ENCODE measurements at regions not wholly inside any gene's neighbourhood (a gene's known extent, or its start where the extent isn't known, plus 50 kb on each side); places are given as distances from the start of the nearest gene placed in this dataset.

- Histone ChIP-seq H3K4me1 (ENCODE audit: control insufficient read depth, insufficient read depth, low read length, poor library complexity, severe bottlenecking) (no peaks in the 10 kb centered on the region), H3K27ac (ENCODE audit: low read depth, low read length, severe bottlenecking) (no peak overlapping the region), H3K4me3 (ENCODE audit: extremely low read depth, insufficient read depth, low read length, poor library complexity, severe bottlenecking) (no peak overlapping the region), H3K36me3 (ENCODE audit: control insufficient read depth, insufficient read depth, low read length) (no peaks in the 10 kb centered on the region), H3K9me3 (ENCODE audit: control insufficient read depth, low read length) (no peaks in the 10 kb centered on the region)
- no CpG with 5 or more reads among the region's 1 CpG for WGBS, 2 experiments (ENCODE audit: insufficient coverage in 2 of 2)
Observed at GRCh38 chr20:6678101-6678500, 89.4 kb upstream of the BMP2 start.

- Histone ChIP-seq H3K9me3 (ENCODE audit: control insufficient read depth, low read length) (peaks cover 5% of the 10 kb centered on the region), H3K4me1 (ENCODE audit: control insufficient read depth, insufficient read depth, low read length, poor library complexity, severe bottlenecking) (no peaks in the 10 kb centered on the region), H3K4me3 (ENCODE audit: extremely low read depth, insufficient read depth, low read length, poor library complexity, severe bottlenecking) (no peak overlapping the region), H3K36me3 (ENCODE audit: control insufficient read depth, insufficient read depth, low read length) (no peaks in the 10 kb centered on the region), H3K27ac (ENCODE audit: low read depth, low read length, severe bottlenecking) (no peak overlapping the region)
- no CpG with 5 or more reads among the region's 1 CpG for WGBS, 2 experiments (ENCODE audit: insufficient coverage in 2 of 2)
Observed at GRCh38 chr20:6674831-6675230, 92.7 kb upstream of the BMP2 start.

- no peak overlapping the region for H3K27ac ChIP-seq (ENCODE audit: low read depth, low read length, severe bottlenecking)
- no peak overlapping the region for H3K4me3 ChIP-seq (ENCODE audit: extremely low read depth, insufficient read depth, low read length, poor library complexity, severe bottlenecking)
- peaks cover 8% of the 10 kb centered on the region for H3K9me3 ChIP-seq (ENCODE audit: control insufficient read depth, low read length)
- H3K4me1 ChIP-seq (ENCODE audit: control insufficient read depth, insufficient read depth, low read length, poor library complexity, severe bottlenecking) = no peaks in the 10 kb centered on the region
- no peaks in the 10 kb centered on the region for H3K36me3 ChIP-seq (ENCODE audit: control insufficient read depth, insufficient read depth, low read length)
- 95 to 100% methylated on average over 2 of the region's 3 CpGs for WGBS, 2 experiments (ENCODE audit: insufficient coverage in 2 of 2)
Observed at GRCh38 chr20:6673071-6673470, 94.4 kb upstream of the BMP2 start.

- Histone ChIP-seq H3K9me3 (ENCODE audit: control insufficient read depth, low read length) (peaks cover 8% of the 10 kb centered on the region), H3K4me3 (ENCODE audit: extremely low read depth, insufficient read depth, low read length, poor library complexity, severe bottlenecking) (no peak overlapping the region), H3K36me3 (ENCODE audit: control insufficient read depth, insufficient read depth, low read length) (no peaks in the 10 kb centered on the region), H3K4me1 (ENCODE audit: control insufficient read depth, insufficient read depth, low read length, poor library complexity, severe bottlenecking) (peaks cover 4% of the 10 kb centered on the region), H3K27ac (ENCODE audit: low read depth, low read length, severe bottlenecking) (no peak overlapping the region)
- WGBS, 2 experiments (ENCODE audit: insufficient coverage in 2 of 2) = 93 to 94% methylated on average over 3 of the region's 3 CpGs
Observed at GRCh38 chr20:6671829-6672228, 95.7 kb upstream of the BMP2 start.

DNA sequence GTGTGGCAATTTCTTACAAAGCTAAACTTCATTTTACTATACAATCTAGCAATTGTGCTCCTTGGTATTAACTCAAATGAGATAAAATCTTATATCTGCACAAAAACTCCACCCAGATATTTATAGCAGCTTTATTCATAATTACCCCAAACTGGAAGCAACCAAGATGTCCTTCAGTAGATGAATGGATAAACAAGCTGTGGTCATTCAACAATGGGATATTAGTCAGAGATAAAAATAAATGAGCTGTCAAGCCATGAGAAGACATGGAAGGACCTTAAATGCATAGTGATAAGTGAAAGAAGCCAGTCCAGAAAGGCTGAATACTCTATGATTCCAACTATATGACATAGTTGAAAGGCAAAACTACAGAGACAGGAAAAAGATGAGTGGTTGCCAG lies 98.9 kb upstream of the BMP2 start:
- Histone ChIP-seq H3K4me3 (ENCODE audit: extremely low read depth, insufficient read depth, low read length, poor library complexity, severe bottlenecking) (no peak overlapping the region), H3K4me1 (ENCODE audit: control insufficient read depth, insufficient read depth, low read length, poor library complexity, severe bottlenecking) (peaks cover 21% of the 10 kb centered on the region), H3K9me3 (ENCODE audit: control insufficient read depth, low read length) (peaks cover 17% of the 10 kb centered on the region), H3K36me3 (ENCODE audit: control insufficient read depth, insufficient read depth, low read length) (no peaks in the 10 kb centered on the region), H3K27ac (ENCODE audit: low read depth, low read length, severe bottlenecking) (no peak overlapping the region)

GRCh38 chr20:6665621-6666355 lies 101.7 kb upstream of the BMP2 start:
- peaks cover 29% of the 10 kb centered on the region for H3K4me1 ChIP-seq (ENCODE audit: control insufficient read depth, insufficient read depth, low read length, poor library complexity, severe bottlenecking)
- H3K4me3 ChIP-seq (ENCODE audit: extremely low read depth, insufficient read depth, low read length, poor library complexity, severe bottlenecking) = no peak overlapping the region
- 55 to 65% methylated on average over 2 to 3 of the region's 5 CpGs for WGBS, 2 experiments (ENCODE audit: insufficient coverage in 2 of 2)
- peak overlapping the region; percentile 97 for H3K27ac ChIP-seq (ENCODE audit: low read depth, low read length, severe bottlenecking)
- H3K9me3 ChIP-seq (ENCODE audit: control insufficient read depth, low read length) = peaks cover 25% of the 10 kb centered on the region
- no peaks in the 10 kb centered on the region for H3K36me3 ChIP-seq (ENCODE audit: control insufficient read depth, insufficient read depth, low read length)

GRCh38 chr20:6665161-6665560 lies 102.3 kb upstream of the BMP2 start:
- H3K9me3 ChIP-seq (ENCODE audit: control insufficient read depth, low read length) = peaks cover 23% of the 10 kb centered on the region
- H3K36me3 ChIP-seq (ENCODE audit: control insufficient read depth, insufficient read depth, low read length) = no peaks in the 10 kb centered on the region
- WGBS, 2 experiments (ENCODE audit: insufficient coverage in 2 of 2) = 100% methylated on average over 1 of the region's 1 CpG; no CpG with 5 or more reads in 1 of the 2 experiments
- H3K4me3 ChIP-seq (ENCODE audit: extremely low read depth, insufficient read depth, low read length, poor library complexity, severe bottlenecking) = no peak overlapping the region
- peaks cover 29% of the 10 kb centered on the region for H3K4me1 ChIP-seq (ENCODE audit: control insufficient read depth, insufficient read depth, low read length, poor library complexity, severe bottlenecking)
- H3K27ac ChIP-seq (ENCODE audit: low read depth, low read length, severe bottlenecking) = peak overlapping the region; percentile 97

GRCh38 chr20:6664574-6664973 lies 102.9 kb upstream of the BMP2 start:
- Histone ChIP-seq H3K36me3 (ENCODE audit: control insufficient read depth, insufficient read depth, low read length) (no peaks in the 10 kb centered on the region), H3K4me1 (ENCODE audit: control insufficient read depth, insufficient read depth, low read length, poor library complexity, severe bottlenecking) (peaks cover 29% of the 10 kb centered on the region), H3K27ac (ENCODE audit: low read depth, low read length, severe bottlenecking) (no peak overlapping the region), H3K4me3 (ENCODE audit: extremely low read depth, insufficient read depth, low read length, poor library complexity, severe bottlenecking) (no peak overlapping the region), H3K9me3 (ENCODE audit: control insufficient read depth, low read length) (peaks cover 17% of the 10 kb centered on the region)
- WGBS, 2 experiments (ENCODE audit: insufficient coverage in 2 of 2) = 80% methylated on average over 1 of the region's 1 CpG; no CpG with 5 or more reads in 1 of the 2 experiments

DNA sequence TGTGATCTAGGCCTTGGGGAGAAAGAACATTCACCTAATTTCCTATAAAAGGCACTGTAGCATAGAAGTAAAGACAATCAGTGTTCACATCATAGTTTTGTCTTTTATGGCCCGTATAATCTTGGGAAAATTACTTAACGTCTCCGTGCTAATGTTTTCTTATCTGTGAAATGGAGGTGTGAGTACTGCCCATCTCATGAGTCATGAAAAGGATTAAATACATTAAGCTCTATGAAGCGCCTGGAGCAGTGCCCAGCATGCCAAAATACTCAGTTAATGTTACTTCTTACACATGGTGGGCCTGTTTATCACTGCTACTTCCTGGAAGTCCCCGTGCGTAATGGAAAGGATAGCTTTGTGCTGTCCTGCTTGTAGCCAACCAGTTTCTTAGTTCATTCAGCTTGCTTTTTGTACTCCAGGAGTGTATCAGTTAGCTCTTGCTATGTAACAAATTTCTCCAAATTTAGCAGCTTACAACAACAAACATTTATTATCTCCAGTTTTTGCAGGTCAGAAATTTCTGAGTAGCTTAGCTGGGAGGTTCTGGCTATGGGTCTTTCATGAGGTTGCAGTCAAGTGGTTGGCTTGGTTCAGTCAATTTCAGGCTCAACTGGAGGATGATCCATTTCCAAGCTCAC lies 103.6 kb upstream of the BMP2 start:
- Histone ChIP-seq H3K4me3 (ENCODE audit: extremely low read depth, insufficient read depth, low read length, poor library complexity, severe bottlenecking) (no peak overlapping the region), H3K27ac (ENCODE audit: low read depth, low read length, severe bottlenecking) (no peak overlapping the region), H3K36me3 (ENCODE audit: control insufficient read depth, insufficient read depth, low read length) (no peaks in the 10 kb centered on the region), H3K4me1 (ENCODE audit: control insufficient read depth, insufficient read depth, low read length, poor library complexity, severe bottlenecking) (peaks cover 29% of the 10 kb centered on the region), H3K9me3 (ENCODE audit: control insufficient read depth, low read length) (peaks cover 17% of the 10 kb centered on the region)
- 88 to 96% methylated on average over 6 of the region's 6 CpGs for WGBS, 2 experiments (ENCODE audit: insufficient coverage in 2 of 2)

DNA sequence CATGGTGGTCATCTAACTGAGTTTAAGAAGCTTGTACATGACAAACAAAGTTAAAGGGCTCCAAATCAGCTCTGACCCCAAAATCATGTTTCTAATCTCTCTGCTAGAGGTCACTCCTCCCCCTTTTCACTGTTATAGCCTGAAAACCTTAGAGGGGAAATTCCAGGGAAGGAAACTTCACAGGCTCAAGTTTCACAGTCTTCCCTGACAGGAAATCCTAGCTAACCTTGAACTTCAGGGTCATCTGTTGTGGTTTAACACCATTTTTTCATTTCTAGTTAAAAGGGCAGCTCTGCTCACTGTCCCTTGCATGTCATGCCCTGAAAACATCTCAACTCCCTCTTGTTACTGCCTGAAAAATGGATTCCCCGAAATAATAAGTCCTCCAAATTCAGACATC lies 104.4 kb upstream of the BMP2 start:
- 100% methylated on average over 1 of the region's 1 CpG; no CpG with 5 or more reads in 1 of the 2 experiments for WGBS, 2 experiments (ENCODE audit: insufficient coverage in 2 of 2)
- Histone ChIP-seq H3K27ac (ENCODE audit: low read depth, low read length, severe bottlenecking) (no peak overlapping the region), H3K4me3 (ENCODE audit: extremely low read depth, insufficient read depth, low read length, poor library complexity, severe bottlenecking) (no peak overlapping the region), H3K4me1 (ENCODE audit: control insufficient read depth, insufficient read depth, low read length, poor library complexity, severe bottlenecking) (peaks cover 29% of the 10 kb centered on the region), H3K9me3 (ENCODE audit: control insufficient read depth, low read length) (peaks cover 17% of the 10 kb centered on the region), H3K36me3 (ENCODE audit: control insufficient read depth, insufficient read depth, low read length) (no peaks in the 10 kb centered on the region)

DNA sequence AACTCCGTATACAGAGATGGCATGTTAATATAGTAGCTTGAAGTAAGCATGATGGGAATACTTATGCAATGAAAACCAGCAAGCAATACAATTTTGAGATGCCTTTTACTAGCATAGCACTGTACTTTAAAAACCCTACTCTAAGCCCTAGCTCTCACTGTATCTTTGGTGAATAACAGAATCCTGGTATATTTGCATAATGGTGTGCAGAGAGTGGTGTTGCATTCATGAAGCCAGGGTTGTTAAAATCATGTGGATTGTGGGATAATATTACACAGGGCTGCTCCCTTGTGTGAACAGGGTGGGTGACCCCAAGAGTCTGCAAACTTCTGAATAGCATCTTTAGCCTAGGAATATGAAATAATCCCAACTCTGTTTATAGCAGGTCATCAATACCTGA lies 105.2 kb upstream of the BMP2 start:
- Histone ChIP-seq H3K36me3 (ENCODE audit: control insufficient read depth, insufficient read depth, low read length) (no peaks in the 10 kb centered on the region), H3K27ac (ENCODE audit: low read depth, low read length, severe bottlenecking) (no peak overlapping the region), H3K4me1 (ENCODE audit: control insufficient read depth, insufficient read depth, low read length, poor library complexity, severe bottlenecking) (peaks cover 29% of the 10 kb centered on the region), H3K4me3 (ENCODE audit: extremely low read depth, insufficient read depth, low read length, poor library complexity, severe bottlenecking) (no peak overlapping the region), H3K9me3 (ENCODE audit: control insufficient read depth, low read length) (peaks cover 17% of the 10 kb centered on the region)
- WGBS, 2 experiments (ENCODE audit: insufficient coverage in 2 of 2) = no CpG with 5 or more reads among the region's 1 CpG

Data from mesodermal cell (in vitro differentiated cells).